Fibroblast of pulmonary artery (primary cell): ENCODE measurements at regions not wholly inside any gene's neighbourhood (a gene's known extent, or its start where the extent isn't known, plus 50 kb on each side); places are given as distances from the start of the nearest gene placed in this dataset.

ENCODE experiments used
- DNase-seq: peaks from one replicate; pipeline ENCODE4 v3.0.0-alpha.2; 2010; ENCODE audit warnings: low read depth
- H3K4me3 ChIP-seq: replicated peaks from 2 replicates; pipeline ENCODE4 v1.5.1; 2011; ENCODE audit warnings: low read depth, mild to moderate bottlenecking, control low read depth, low read length, moderate library complexity
- TF ChIP-seq, protein P1 (sequence below): IDR thresholded peaks from 2 replicates; pipeline ENCODE4 v1.5.1; 2011; ENCODE audit warnings: mild to moderate bottlenecking, control low read depth, low read length, inconsistent platforms; ENCODE audit errors: missing control alignments

DNA sequence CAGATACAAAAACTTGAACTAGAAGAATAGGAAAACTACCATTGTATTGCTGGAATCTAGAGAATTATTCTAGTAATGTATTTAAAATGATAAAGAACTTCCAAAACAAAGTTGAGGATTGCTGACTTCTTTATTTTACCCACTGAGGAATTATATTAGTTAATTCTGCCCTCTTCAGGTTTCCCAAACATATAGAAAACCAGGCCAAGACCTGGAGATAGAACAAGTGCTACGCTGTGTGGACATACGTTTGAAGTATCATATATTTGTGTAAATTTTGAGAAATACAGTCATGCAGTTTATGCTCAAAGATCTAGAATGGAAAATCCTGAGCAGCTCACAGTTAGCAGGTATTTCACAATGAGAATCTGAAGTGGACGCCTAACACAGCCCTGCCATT is 162.3 kb upstream of the CYLC2 start:
- DNase-seq: no peak
- TF ChIP-seq, protein P1, sequence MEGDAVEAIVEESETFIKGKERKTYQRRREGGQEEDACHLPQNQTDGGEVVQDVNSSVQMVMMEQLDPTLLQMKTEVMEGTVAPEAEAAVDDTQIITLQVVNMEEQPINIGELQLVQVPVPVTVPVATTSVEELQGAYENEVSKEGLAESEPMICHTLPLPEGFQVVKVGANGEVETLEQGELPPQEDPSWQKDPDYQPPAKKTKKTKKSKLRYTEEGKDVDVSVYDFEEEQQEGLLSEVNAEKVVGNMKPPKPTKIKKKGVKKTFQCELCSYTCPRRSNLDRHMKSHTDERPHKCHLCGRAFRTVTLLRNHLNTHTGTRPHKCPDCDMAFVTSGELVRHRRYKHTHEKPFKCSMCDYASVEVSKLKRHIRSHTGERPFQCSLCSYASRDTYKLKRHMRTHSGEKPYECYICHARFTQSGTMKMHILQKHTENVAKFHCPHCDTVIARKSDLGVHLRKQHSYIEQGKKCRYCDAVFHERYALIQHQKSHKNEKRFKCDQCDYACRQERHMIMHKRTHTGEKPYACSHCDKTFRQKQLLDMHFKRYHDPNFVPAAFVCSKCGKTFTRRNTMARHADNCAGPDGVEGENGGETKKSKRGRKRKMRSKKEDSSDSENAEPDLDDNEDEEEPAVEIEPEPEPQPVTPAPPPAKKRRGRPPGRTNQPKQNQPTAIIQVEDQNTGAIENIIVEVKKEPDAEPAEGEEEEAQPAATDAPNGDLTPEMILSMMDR: no peak
- no peak overlapping the region for H3K4me3 ChIP-seq

DNA sequence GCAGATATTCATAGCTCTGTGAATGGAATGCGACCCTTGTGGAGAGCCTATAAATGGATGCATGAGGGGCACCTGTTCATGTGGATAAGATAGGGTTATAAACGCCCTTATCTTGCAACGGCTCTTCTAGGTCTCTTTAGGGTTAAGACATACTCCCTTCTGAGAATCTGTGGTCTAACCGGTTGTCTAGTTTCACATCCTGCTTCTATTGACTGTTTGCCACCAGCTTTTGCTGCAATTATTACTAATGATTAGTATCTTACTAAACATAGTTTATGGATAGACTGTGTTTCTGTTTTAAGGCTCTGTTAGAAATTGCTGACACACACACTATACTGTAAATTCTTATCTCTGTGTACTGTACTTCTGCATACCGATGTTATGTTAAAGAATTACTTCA is 198.9 kb upstream of the CYLC2 start:
- no peak overlapping the region for H3K4me3 ChIP-seq
- TF ChIP-seq, protein P1: no peak
- no peak for DNase-seq

DNA sequence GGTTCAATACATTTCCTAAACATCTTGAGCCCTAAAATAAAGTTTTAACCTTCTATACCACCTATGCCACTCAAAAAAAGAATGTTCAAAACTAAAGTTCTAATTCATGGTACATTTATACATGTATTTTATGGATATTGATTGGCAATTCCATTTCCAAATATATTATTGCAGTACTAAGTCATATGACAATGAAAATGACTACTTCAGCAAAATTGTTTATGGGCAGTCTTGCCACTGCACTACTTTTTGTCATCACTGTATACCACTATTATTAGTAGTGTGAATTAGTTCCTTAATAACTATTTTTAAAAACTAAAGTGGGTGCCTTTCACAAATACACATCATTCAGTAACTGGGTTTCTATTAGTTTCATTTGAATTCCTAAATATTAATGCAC is 199.6 kb upstream of the CYLC2 start:
- no peak for DNase-seq
- TF ChIP-seq, protein P1: no peak

DNA sequence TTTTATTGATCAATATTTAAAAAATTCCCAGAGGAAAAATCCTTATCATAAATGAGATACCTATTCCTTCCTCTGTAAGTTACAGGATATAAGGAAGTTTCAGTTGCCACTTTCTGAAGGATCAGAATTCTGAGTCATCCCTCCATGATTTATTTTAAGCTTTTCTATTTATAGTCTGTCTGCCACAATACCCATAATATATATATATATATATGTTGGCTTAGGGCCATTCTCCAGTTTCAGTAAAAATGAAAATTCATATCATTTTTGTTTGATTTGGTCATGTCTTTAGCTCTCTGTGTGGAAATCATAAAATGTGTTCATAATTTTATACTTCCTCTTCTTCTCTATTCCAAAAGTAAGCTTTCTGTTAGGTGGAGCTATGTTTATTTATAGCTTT is 215.8 kb upstream of the CYLC2 start:
- TF ChIP-seq, protein P1: no peak
- H3K4me3 ChIP-seq: no peak overlapping the region
- peak; percentile 6 for DNase-seq

More for the DNA sequence above, 199.6 kb upstream of the CYLC2 start:
- H3K4me3 ChIP-seq: no peak overlapping the region

DNA sequence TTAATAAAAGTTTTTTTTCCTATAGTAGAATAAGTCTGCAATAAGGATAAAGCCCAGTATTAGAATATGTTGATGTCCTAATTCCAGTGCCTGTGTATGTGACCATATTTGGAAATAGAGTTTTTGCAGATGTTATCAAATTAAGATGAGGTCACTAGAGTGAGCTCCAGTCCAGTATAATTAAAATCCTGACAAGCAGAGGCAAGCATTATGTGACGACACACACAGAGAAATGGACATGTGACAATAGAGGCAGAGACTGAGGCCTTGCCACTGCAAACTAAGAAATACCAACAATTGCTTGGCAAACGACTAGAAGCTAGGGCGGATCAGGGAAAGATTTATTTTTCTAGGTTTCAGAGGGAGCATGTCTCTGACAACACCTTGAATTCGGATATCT is 216.4 kb upstream of the CYLC2 start:
- H3K4me3 ChIP-seq: no peak overlapping the region
- no peak for DNase-seq
- TF ChIP-seq, protein P1: no peak

DNA sequence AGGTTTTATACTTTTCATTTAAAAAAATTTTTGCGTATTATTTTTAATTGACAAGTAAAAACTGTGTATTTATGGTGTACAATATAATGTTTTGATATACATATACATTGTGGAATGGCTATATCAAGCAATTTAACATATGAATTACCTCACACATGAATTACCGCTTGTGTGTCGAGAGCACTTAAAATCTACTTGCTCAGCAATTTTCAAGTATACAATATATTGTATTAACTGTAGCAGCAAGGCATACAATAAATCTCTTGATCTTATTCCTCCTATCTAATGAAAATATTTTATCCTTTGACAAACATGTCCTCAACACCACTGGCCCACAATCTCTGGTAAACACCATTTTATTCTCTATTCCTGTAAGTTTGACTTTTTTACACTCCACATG is 224.4 kb upstream of the CYLC2 start:
- TF ChIP-seq, protein P1: no peak
- no peak for DNase-seq
- no peak overlapping the region for H3K4me3 ChIP-seq

DNA sequence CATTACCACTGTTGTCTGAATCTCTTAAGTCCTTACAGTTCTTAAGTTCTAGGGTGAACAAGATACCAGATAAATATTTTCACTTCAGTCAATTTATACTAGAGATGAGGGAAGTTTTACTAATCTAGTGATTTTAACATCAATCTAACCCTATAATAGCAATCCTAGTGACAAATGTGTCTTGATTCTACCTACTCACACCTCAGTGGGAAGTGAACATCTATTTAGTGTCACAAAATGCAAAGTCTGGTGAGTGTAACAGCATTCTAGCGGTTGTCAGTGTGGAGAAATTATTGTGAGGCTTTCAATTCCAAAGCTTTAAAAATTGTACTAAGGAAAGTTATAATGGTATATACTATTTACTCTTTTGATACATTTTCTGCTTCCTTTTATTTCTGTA is 225.8 kb upstream of the CYLC2 start:
- TF ChIP-seq, protein P1: no peak
- no peak overlapping the region for H3K4me3 ChIP-seq
- no peak for DNase-seq
